Upper lobe of left lung (tissue), 4 donors: ENCODE measurements at regions not wholly inside any gene's neighbourhood (a gene's known extent, or its start where the extent isn't known, plus 50 kb on each side); places are given as distances from the start of the nearest gene placed in this dataset.

Experiments used
- POLR2A ChIP-seq, 4 donors: fragments of 450-650 bp; IDR thresholded peaks; one replicate each; pipeline ENCODE4 v1.5.1; 2016 to 2017; ENCODE audit warnings: antibody characterized with exemption in 4 of 4, mild to moderate bottlenecking in 2 of 4
- POLR2AphosphoS5 ChIP-seq, 2 donors: sonication (generic); formaldehyde crosslinking; IDR thresholded peaks; one replicate each; pipeline ENCODE4 v1.5.1; 2017; ENCODE audit warnings: antibody characterized with exemption in 2 of 2
- TF ChIP-seq, protein P1 (sequence below), 6 experiments: fragments of 450-650 bp in 4 of 6; fragments of 200-600 bp in 2 of 6; sonication (generic) in 2 of 6; IDR thresholded peaks; one replicate each; pipeline ENCODE4 v1.5.1; 2016 to 2019; ENCODE audit warnings: antibody characterized with exemption in 6 of 6

DNA sequence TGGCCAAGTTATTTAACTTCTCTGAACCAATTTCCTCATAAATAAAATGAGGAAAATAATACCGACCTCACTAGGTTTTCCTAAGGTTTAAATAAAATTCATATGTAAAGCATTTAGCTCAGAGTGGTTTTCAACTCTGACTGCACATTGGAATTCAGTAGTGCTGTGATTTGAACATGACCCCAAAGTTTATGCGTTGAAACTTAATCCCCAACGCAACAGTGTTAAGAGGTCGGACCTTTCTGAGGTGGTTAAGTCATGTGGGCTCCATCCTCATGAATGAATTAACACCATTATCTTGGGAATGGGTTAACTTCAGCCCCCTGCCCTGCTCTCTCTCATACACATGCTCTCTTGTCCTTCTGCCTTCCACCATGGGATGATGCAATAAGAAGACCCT, 322.2 kb downstream of the AASDHPPT start:
- TF ChIP-seq, protein P1, sequence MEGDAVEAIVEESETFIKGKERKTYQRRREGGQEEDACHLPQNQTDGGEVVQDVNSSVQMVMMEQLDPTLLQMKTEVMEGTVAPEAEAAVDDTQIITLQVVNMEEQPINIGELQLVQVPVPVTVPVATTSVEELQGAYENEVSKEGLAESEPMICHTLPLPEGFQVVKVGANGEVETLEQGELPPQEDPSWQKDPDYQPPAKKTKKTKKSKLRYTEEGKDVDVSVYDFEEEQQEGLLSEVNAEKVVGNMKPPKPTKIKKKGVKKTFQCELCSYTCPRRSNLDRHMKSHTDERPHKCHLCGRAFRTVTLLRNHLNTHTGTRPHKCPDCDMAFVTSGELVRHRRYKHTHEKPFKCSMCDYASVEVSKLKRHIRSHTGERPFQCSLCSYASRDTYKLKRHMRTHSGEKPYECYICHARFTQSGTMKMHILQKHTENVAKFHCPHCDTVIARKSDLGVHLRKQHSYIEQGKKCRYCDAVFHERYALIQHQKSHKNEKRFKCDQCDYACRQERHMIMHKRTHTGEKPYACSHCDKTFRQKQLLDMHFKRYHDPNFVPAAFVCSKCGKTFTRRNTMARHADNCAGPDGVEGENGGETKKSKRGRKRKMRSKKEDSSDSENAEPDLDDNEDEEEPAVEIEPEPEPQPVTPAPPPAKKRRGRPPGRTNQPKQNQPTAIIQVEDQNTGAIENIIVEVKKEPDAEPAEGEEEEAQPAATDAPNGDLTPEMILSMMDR (IDR thresholded peaks at IDR 0.05) = no peak
- no peak for TF ChIP-seq POLR2AphosphoS5 (IDR thresholded peaks at IDR 0.05)
- TF ChIP-seq POLR2A (IDR thresholded peaks at IDR 0.05) = no peak
